ENCODE measurements at regions not wholly inside any gene's neighbourhood (a gene's known extent, or its start where the extent isn't known, plus 50 kb on each side); places are given as distances from the start of the nearest gene placed in this dataset.

- peak overlapping the region; percentile 25; the same call in 1 of the 2 replicates for H3K27ac ChIP-seq (ENCODE audit: low read length)
- H3K79me2 ChIP-seq (ENCODE audit: low read length), result peaks cover 10% of the 10 kb centered on the region; the same call in 1 of the 2 replicates
- H3K4me2 ChIP-seq (ENCODE audit: low read length), result no peak overlapping the region
- H4K20me1 ChIP-seq (ENCODE audit: low read length), result no peaks in the 10 kb centered on the region
- no TSS peak for BruUV-seq (replicated peaks)
- ChIA-PET CTCF (no interaction called here), POLR2A (ENCODE audit: unreplicated experiment) (no interaction called here)
- no peaks in the 10 kb centered on the region for H3K36me3 ChIP-seq (ENCODE audit: low read depth, low read length)
- no peak for TF ChIP-seq CTCF (conservative IDR thresholded peaks at IDR 0.05; ENCODE audit: low read depth, low read length)
- TF ChIP-seq EZH2 (IDR thresholded peaks at IDR 0.05; ENCODE audit: low read length, unreplicated experiment), result no peak
- TF ChIP-seq EZH2phosphoT487 (IDR thresholded peaks at IDR 0.05; ENCODE audit: borderline replicate concordance, low read length), result no peak
- H2AFZ ChIP-seq (ENCODE audit: low read length), result no peak overlapping the region
- intact Hi-C loops (cut with micrococcal nuclease), result no loop called here
- no peak for ATAC-seq
- H3K4me3 ChIP-seq (ENCODE audit: low read length), result no peak overlapping the region
- peaks cover 18% of the 10 kb centered on the region for H3K4me1 ChIP-seq (ENCODE audit: insufficient read depth, low read length)
- no peaks in the 10 kb centered on the region for H3F3A ChIP-seq (ENCODE audit: low read length, unreplicated experiment)
- no peaks in the 10 kb centered on the region for H3K27me3 ChIP-seq (ENCODE audit: low read length)
- no peaks in the 10 kb centered on the region for H3K9me2 ChIP-seq (replicated peaks; ENCODE audit: low read length)
- no peak overlapping the region for H3K9ac ChIP-seq (ENCODE audit: low read length)
- peak; percentile 5 for DNase-seq
- H3K9me3 ChIP-seq (ENCODE audit: low read length), result no peaks in the 10 kb centered on the region
Measured at GRCh38 chr12:65615118-65615517, 209.2 kb upstream of the HMGA2 start.

GRCh38 chr12:65616022-65616421 is 208.3 kb upstream of the HMGA2 start:
- no peaks in the 10 kb centered on the region for H3K9me3 ChIP-seq (ENCODE audit: low read length)
- no peak overlapping the region for H2AFZ ChIP-seq (ENCODE audit: low read length)
- H3K4me1 ChIP-seq (ENCODE audit: insufficient read depth, low read length), result peaks cover 10% of the 10 kb centered on the region
- no peak for TF ChIP-seq CTCF (conservative IDR thresholded peaks at IDR 0.05; ENCODE audit: low read depth, low read length)
- TF ChIP-seq EZH2phosphoT487 (IDR thresholded peaks at IDR 0.05; ENCODE audit: borderline replicate concordance, low read length), result no peak
- TF ChIP-seq EZH2 (IDR thresholded peaks at IDR 0.05; ENCODE audit: low read length, unreplicated experiment), result no peak
- CTCF ChIA-PET, result no interaction called here
- intact Hi-C loops (cut with micrococcal nuclease), result no loop called here
- H3K79me2 ChIP-seq (ENCODE audit: low read length), result peaks cover 7% of the 10 kb centered on the region; the same call in 1 of the 2 replicates
- no peaks in the 10 kb centered on the region for H4K20me1 ChIP-seq (ENCODE audit: low read length)
- H3K9me2 ChIP-seq (replicated peaks; ENCODE audit: low read length), result no peaks in the 10 kb centered on the region
- H3K27me3 ChIP-seq (ENCODE audit: low read length), result no peaks in the 10 kb centered on the region
- no peak overlapping the region for H3K4me2 ChIP-seq (ENCODE audit: low read length)
- no peaks in the 10 kb centered on the region for H3K36me3 ChIP-seq (ENCODE audit: low read depth, low read length)
- POLR2A ChIA-PET (ENCODE audit: unreplicated experiment), result no interaction called here
- no peak overlapping the region for H3K4me3 ChIP-seq (ENCODE audit: low read length)
- BruUV-seq (replicated peaks), result no TSS peak
- H3K9ac ChIP-seq (ENCODE audit: low read length), result no peak overlapping the region
- no peaks in the 10 kb centered on the region for H3F3A ChIP-seq (ENCODE audit: low read length, unreplicated experiment)
- 0 out of 2 replicates have a peak overlapping the region, but pooled peaks have one; percentile 0 for H3K27ac ChIP-seq (ENCODE audit: low read length)
- DNase-seq (no peak), ATAC-seq (no peak)

GRCh38 chr12:65618588-65618987 is 205.7 kb upstream of the HMGA2 start:
- no peaks in the 10 kb centered on the region for H3K9me3 ChIP-seq (ENCODE audit: low read length)
- no peak overlapping the region for H2AFZ ChIP-seq (ENCODE audit: low read length)
- ChIA-PET POLR2A (ENCODE audit: unreplicated experiment) (no interaction called here), CTCF (no interaction called here)
- no peaks in the 10 kb centered on the region for H3K79me2 ChIP-seq (ENCODE audit: low read length)
- H4K20me1 ChIP-seq (ENCODE audit: low read length), result no peaks in the 10 kb centered on the region
- no TSS peak for BruUV-seq (replicated peaks)
- H3K9ac ChIP-seq (ENCODE audit: low read length), result no peak overlapping the region
- no peaks in the 10 kb centered on the region for H3F3A ChIP-seq (ENCODE audit: low read length, unreplicated experiment)
- H3K36me3 ChIP-seq (ENCODE audit: low read depth, low read length), result no peaks in the 10 kb centered on the region
- DNase-seq (no peak), ATAC-seq (no peak)
- no peaks in the 10 kb centered on the region for H3K27me3 ChIP-seq (ENCODE audit: low read length)
- no peak overlapping the region for H3K4me3 ChIP-seq (ENCODE audit: low read length)
- no peak overlapping the region for H3K27ac ChIP-seq (ENCODE audit: low read length)
- no peaks in the 10 kb centered on the region for H3K9me2 ChIP-seq (replicated peaks; ENCODE audit: low read length)
- intact Hi-C loops (cut with micrococcal nuclease), result no loop called here
- no peak overlapping the region for H3K4me2 ChIP-seq (ENCODE audit: low read length)
- TF ChIP-seq CTCF (conservative IDR thresholded peaks at IDR 0.05; ENCODE audit: low read depth, low read length), result no peak
- TF ChIP-seq EZH2phosphoT487 (IDR thresholded peaks at IDR 0.05; ENCODE audit: borderline replicate concordance, low read length), result no peak
- no peak for TF ChIP-seq EZH2 (IDR thresholded peaks at IDR 0.05; ENCODE audit: low read length, unreplicated experiment)
- peaks cover 5% of the 10 kb centered on the region; the same call in 1 of the 2 replicates for H3K4me1 ChIP-seq (ENCODE audit: insufficient read depth, low read length)
